Neural progenitor cell (in vitro differentiated cells): ENCODE measurements at regions not wholly inside any gene's neighbourhood (a gene's known extent, or its start where the extent isn't known, plus 50 kb on each side); places are given as distances from the start of the nearest gene placed in this dataset.

Experiments
- DNase-seq: peaks from one replicate; pipeline ENCODE4 v3.0.0-alpha.2; 2016; ENCODE audit warnings: low spot score
- H2AFZ ChIP-seq: fragments of 200-600 bp; sonication (generic); replicated peaks from 2 replicates; pipeline ENCODE4 v1.6.1; 2016; ENCODE audit warnings: antibody characterized with exemption
- H3F3A ChIP-seq: fragments of 200-600 bp; sonication (generic); 2 replicates; pipeline ENCODE4 v1.6.1; 2016; ENCODE audit warnings: antibody characterized with exemption, low read depth
- H3K27ac ChIP-seq: fragments of 200-600 bp; sonication (generic); 2 replicates; pipeline ENCODE4 v1.5.1; 2016; ENCODE audit warnings: mild to moderate bottlenecking
- H3K27me3 ChIP-seq: fragments of 200-600 bp; sonication (generic); 2 replicates; pipeline ENCODE4 v1.6.1; 2016; ENCODE audit warnings: mild to moderate bottlenecking, moderate library complexity
- H3K36me3 ChIP-seq: fragments of 200-600 bp; sonication (generic); 2 replicates; pipeline ENCODE4 v1.5.1; 2016
- H3K4me1 ChIP-seq: fragments of 200-600 bp; sonication (generic); 2 replicates; pipeline ENCODE4 v1.6.1; 2016; ENCODE audit warnings: mixed run types
- H3K4me2 ChIP-seq: fragments of 200-600 bp; sonication (generic); 2 replicates; pipeline ENCODE4 v1.6.1; 2016
- H3K4me3 ChIP-seq: fragments of 200-600 bp; sonication (generic); 2 replicates; pipeline ENCODE4 v1.5.1; 2016
- H3K79me2 ChIP-seq: fragments of 200-600 bp; sonication (generic); 2 replicates; pipeline ENCODE4 v1.6.1; 2016; ENCODE audit warnings: low read depth
- H3K9ac ChIP-seq: fragments of 200-600 bp; sonication (generic); 2 replicates; pipeline ENCODE4 v1.6.1; 2016
- H3K9me3 ChIP-seq: fragments of 200-600 bp; sonication (generic); 2 replicates; pipeline ENCODE4 v1.5.1; 2016; ENCODE audit warnings: low read depth
- H4K20me1 ChIP-seq: fragments of 200-600 bp; sonication (generic); 2 replicates; pipeline ENCODE4 v1.6.1; 2016; ENCODE audit warnings: low read depth
- H3K27ac Mint-ChIP-seq: 3 replicates; pipeline ENCODE4 v1.8.0; 2021; ENCODE audit warnings: mixed read lengths
- H3K27me3 Mint-ChIP-seq: 2 replicates; pipeline ENCODE4 v1.8.0; 2022; ENCODE audit warnings: low read depth, mild to moderate bottlenecking, inconsistent platforms, moderate library complexity, mixed read lengths; ENCODE audit not compliant: insufficient read depth
- H3K36me3 Mint-ChIP-seq: 3 replicates; pipeline ENCODE4 v1.8.0; 2021; ENCODE audit warnings: mixed read lengths
- H3K4me1 Mint-ChIP-seq: 3 replicates; pipeline ENCODE4 v1.8.0; 2021; ENCODE audit warnings: mixed read lengths
- H3K4me3 Mint-ChIP-seq: 3 replicates; pipeline ENCODE4 v1.8.0; 2021; ENCODE audit warnings: mild to moderate bottlenecking, moderate library complexity, mixed read lengths
- H3K9me3 Mint-ChIP-seq: 3 replicates; pipeline ENCODE4 v1.8.0; 2020; ENCODE audit warnings: mixed read lengths
- CTCF ChIP-seq: fragments of 200-600 bp; sonication (generic); IDR thresholded peaks from 2 replicates; pipeline ENCODE4 v1.5.1; 2017; ENCODE audit warnings: antibody characterized with exemption, mild to moderate bottlenecking
- EZH2 ChIP-seq: fragments of 200-600 bp; sonication (generic); IDR thresholded peaks from 2 replicates; pipeline ENCODE4 v1.6.1; 2017; ENCODE audit warnings: antibody characterized with exemption, mild to moderate bottlenecking, moderate library complexity
- EZH2phosphoT487 ChIP-seq: fragments of 200-600 bp; sonication (generic); IDR thresholded peaks from 2 replicates; pipeline ENCODE4 v1.6.1; 2017; ENCODE audit warnings: antibody characterized with exemption

- H3K27ac ChIP-seq: no peak overlapping the region
- Mint-ChIP-seq H3K4me3 (no peak overlapping the region), H3K27ac (no peak overlapping the region), H3K36me3 (no peaks in the 10 kb centered on the region), H3K27me3 (peaks cover 8% of the 10 kb centered on the region), H3K4me1 (peaks cover 6% of the 10 kb centered on the region), H3K9me3 (peaks cover 9% of the 10 kb centered on the region)
- H3F3A ChIP-seq: no peaks in the 10 kb centered on the region
- no peaks in the 10 kb centered on the region for H3K9me3 ChIP-seq
- H3K4me3 ChIP-seq: no peak overlapping the region
- H2AFZ ChIP-seq: no peak overlapping the region
- H3K4me2 ChIP-seq: no peak overlapping the region
- H3K9ac ChIP-seq: no peak overlapping the region
- no peaks in the 10 kb centered on the region for H3K4me1 ChIP-seq
- no peaks in the 10 kb centered on the region for H4K20me1 ChIP-seq
- DNase-seq: no peak
- no peaks in the 10 kb centered on the region for H3K79me2 ChIP-seq
- H3K27me3 ChIP-seq: no peaks in the 10 kb centered on the region
- H3K36me3 ChIP-seq: no peaks in the 10 kb centered on the region
- no peak for TF ChIP-seq CTCF
- TF ChIP-seq EZH2phosphoT487: no peak
- TF ChIP-seq EZH2: no peak
Observed at GRCh38 chr3:1583044-1583443, 490.2 kb downstream of the CNTN6 start.

GRCh38 chr3:1587426-1587825 lies 494.6 kb downstream of the CNTN6 start:
- H3K4me3 Mint-ChIP-seq: no peak overlapping the region
- no peaks in the 10 kb centered on the region for H3K36me3 Mint-ChIP-seq
- peaks cover 6% of the 10 kb centered on the region for H3K27me3 Mint-ChIP-seq
- no peak overlapping the region for H2AFZ ChIP-seq
- H3K9ac ChIP-seq: no peak overlapping the region
- no peaks in the 10 kb centered on the region for H3F3A ChIP-seq
- no peak overlapping the region for H3K27ac Mint-ChIP-seq
- no peaks in the 10 kb centered on the region for H3K79me2 ChIP-seq
- peaks cover 6% of the 10 kb centered on the region for H3K4me1 Mint-ChIP-seq
- H3K4me2 ChIP-seq: no peak overlapping the region
- H3K4me1 ChIP-seq: no peaks in the 10 kb centered on the region
- no peaks in the 10 kb centered on the region for H3K9me3 ChIP-seq
- no peak overlapping the region for H3K4me3 ChIP-seq
- no peak overlapping the region for H3K27ac ChIP-seq
- H3K9me3 Mint-ChIP-seq: peaks cover 15% of the 10 kb centered on the region
- H3K27me3 ChIP-seq: no peaks in the 10 kb centered on the region
- H4K20me1 ChIP-seq: no peaks in the 10 kb centered on the region
- H3K36me3 ChIP-seq: no peaks in the 10 kb centered on the region
- TF ChIP-seq EZH2 (no peak), EZH2phosphoT487 (no peak), CTCF (no peak)
- DNase-seq: no peak

GRCh38 chr3:1591327-1592028 lies 498.7 kb downstream of the CNTN6 start:
- TF ChIP-seq EZH2phosphoT487 (no peak), EZH2 (no peak), CTCF (no peak)
- no peak overlapping the region for H3K27ac Mint-ChIP-seq
- no peaks in the 10 kb centered on the region for H3K36me3 Mint-ChIP-seq
- Histone ChIP-seq H3K79me2 (no peaks in the 10 kb centered on the region), H4K20me1 (no peaks in the 10 kb centered on the region), H3K27me3 (no peaks in the 10 kb centered on the region), H3K4me1 (no peaks in the 10 kb centered on the region), H3K4me3 (no peak overlapping the region), H3K4me2 (no peak overlapping the region), H3K9ac (no peak overlapping the region), H2AFZ (no peak overlapping the region), H3F3A (no peaks in the 10 kb centered on the region), H3K9me3 (no peaks in the 10 kb centered on the region), H3K36me3 (no peaks in the 10 kb centered on the region), H3K27ac (no peak overlapping the region)
- peaks cover 2% of the 10 kb centered on the region for H3K27me3 Mint-ChIP-seq
- DNase-seq: no peak
- H3K4me3 Mint-ChIP-seq: no peak overlapping the region
- H3K9me3 Mint-ChIP-seq: peaks cover 9% of the 10 kb centered on the region
- no peaks in the 10 kb centered on the region for H3K4me1 Mint-ChIP-seq
